ENCODE measurements at regions not wholly inside any gene's neighbourhood (a gene's known extent, or its start where the extent isn't known, plus 50 kb on each side); places are given as distances from the start of the nearest gene placed in this dataset.

GRCh38 chr22:48494968-48495750 lies 1332.5 kb downstream of the BRD1 start (continued):
- no peak for TF ChIP-seq CTCF (conservative IDR thresholded peaks at IDR 0.05; ENCODE audit: low read depth in 2 of 2)
- TF ChIP-seq REST (IDR thresholded peaks at IDR 0.05; ENCODE audit: unreplicated experiment): no peak
- no peak for TF ChIP-seq EZH2 (IDR thresholded peaks at IDR 0.05; ENCODE audit: low read depth, unreplicated experiment)
- no peak for TF ChIP-seq NANOG (IDR thresholded peaks at IDR 0.05; ENCODE audit: borderline replicate concordance)
- TF ChIP-seq JUNB (IDR thresholded peaks at IDR 0.05; ENCODE audit: unreplicated experiment): no peak
- no peak for TF ChIP-seq CREB1 (CRISPR knock-in tag; IDR thresholded peaks at IDR 0.05; ENCODE audit: low read depth)
- no peak for TF ChIP-seq ZNF114 (CRISPR knock-in tag; IDR thresholded peaks at IDR 0.05)

- Histone ChIP-seq H3K4me1 (ENCODE audit: insufficient read depth) (peaks cover 8% of the 10 kb centered on the region), H3F3A (replicated peaks; ENCODE audit: low read depth) (no peaks in the 10 kb centered on the region), H2AFZ (no peak overlapping the region), H3K27me3 (ENCODE audit: insufficient read depth) (peaks cover 18% of the 10 kb centered on the region; the same call in 1 of the 2 replicates), H3K4me3 (no peak overlapping the region), H3K79me2 (replicated peaks; ENCODE audit: insufficient read depth) (peaks cover 13% of the 10 kb centered on the region), H3K4me2 (no peak overlapping the region), H3K9me2 (ENCODE audit: insufficient read depth) (no peaks in the 10 kb centered on the region), H3K36me3 (ENCODE audit: insufficient read depth) (no peaks in the 10 kb centered on the region), H3K27ac (ENCODE audit: low read depth) (no peak overlapping the region), H4K20me1 (replicated peaks; ENCODE audit: insufficient read depth) (no peaks in the 10 kb centered on the region)
- no peak for ATAC-seq
- H3K9me3 Mint-ChIP-seq: no peaks in the 10 kb centered on the region
- no peak overlapping the region for H3K4me3 Mint-ChIP-seq
- H3K36me3 Mint-ChIP-seq (ENCODE audit: low read depth): peaks cover 2% of the 10 kb centered on the region; the same call in 1 of the 3 replicates
- peaks cover 57% of the 10 kb centered on the region for H3K4me1 Mint-ChIP-seq
- DNase-seq (ENCODE audit: low spot score): no peak
- peaks cover 15% of the 10 kb centered on the region for H3K27me3 Mint-ChIP-seq (ENCODE audit: insufficient read depth, low read depth, poor library complexity)
- H3K27ac Mint-ChIP-seq: no peak overlapping the region
- TF ChIP-seq POLR2AphosphoS5 (IDR thresholded peaks at IDR 0.05; ENCODE audit: low read depth) (no peak), ZNF114 (CRISPR knock-in tag; IDR thresholded peaks at IDR 0.05) (no peak), ZNF331 (CRISPR knock-in tag; IDR thresholded peaks at IDR 0.05; ENCODE audit: low read depth) (no peak), JUNB (IDR thresholded peaks at IDR 0.05; ENCODE audit: unreplicated experiment) (no peak), EZH2phosphoT487 (IDR thresholded peaks at IDR 0.05; ENCODE audit: unreplicated experiment) (no peak), NANOG (IDR thresholded peaks at IDR 0.05; ENCODE audit: borderline replicate concordance) (no peak), ETS1 (IDR thresholded peaks at IDR 0.05) (no peak), STAT1 (IDR thresholded peaks at IDR 0.05; ENCODE audit: unreplicated experiment) (no peak), CREB1 (CRISPR knock-in tag; IDR thresholded peaks at IDR 0.05; ENCODE audit: low read depth) (no peak), REST (IDR thresholded peaks at IDR 0.05; ENCODE audit: unreplicated experiment) (no peak)
Measured at GRCh38 chr22:48494256-48494967, 1333.3 kb downstream of the BRD1 start.

All from GM23338 (cell line).